Psoas muscle (tissue), 7 donors: ENCODE measurements at regions not wholly inside any gene's neighbourhood (a gene's known extent, or its start where the extent isn't known, plus 50 kb on each side); places are given as distances from the start of the nearest gene placed in this dataset.

Experiments
- ATAC-seq, 4 donors: fragments of 200-7000 bp; cut with Tn5 transposase; one replicate each; pipeline ENCODE4 v1.9.1; 2020; ENCODE audit warnings: moderate library complexity in 3 of 4, mild to moderate bottlenecking in 2 of 4
- DNase-seq, 2 donors: peaks; one replicate each; pipeline ENCODE4 v3.0.0-alpha.2; 2020
- H3K27ac ChIP-seq: fragments of 200-600 bp; one replicate; pipeline ENCODE4 v1.8.0; 2022
- H3K27me3 ChIP-seq, 3 donors: fragments of 200-600 bp in 1 of 3; one replicate each; pipeline versions ENCODE4 v1.6.1 to v1.8.0; 2013 to 2022; ENCODE audit warnings: low read length in 2 of 3, mild to moderate bottlenecking in 2 of 3, moderate library complexity in 1 of 3; ENCODE audit not compliant: insufficient read depth in 3 of 3
- H3K36me3 ChIP-seq, 2 donors: fragments of 200-600 bp in 1 of 2; one replicate each; pipeline versions ENCODE4 v1.6.1 to v1.8.0; 2013 to 2022; ENCODE audit warnings: low read depth in 1 of 2, mild to moderate bottlenecking in 1 of 2, moderate library complexity in 1 of 2; ENCODE audit not compliant: insufficient read depth in 1 of 2
- H3K4me1 ChIP-seq: fragments of 200-600 bp; one replicate; pipeline ENCODE4 v1.8.0; 2022
- H3K4me3 ChIP-seq: fragments of 200-600 bp; one replicate; pipeline ENCODE4 v1.8.0; 2022; ENCODE audit warnings: mild to moderate bottlenecking
- H3K9me3 ChIP-seq: fragments of 200-600 bp; one replicate; pipeline ENCODE4 v1.8.0; 2022
- CTCF ChIP-seq: fragments of 200-600 bp; IDR thresholded peaks from one replicate; pipeline ENCODE4 v1.8.0; 2022; ENCODE audit warnings: antibody characterized with exemption
- WGBS, 3 donors: extraction: QIAGEN DNeasy Blood & Tissue Kit; methylation state at CpG; one replicate each; pipeline versions ENCODE4 v1.1.6 to v1.1.7; 2013; 5-methylcytosine and 5-hydroxymethylcytosine counted together
- intact Hi-C, 2 donors: fragments of 100-400 bp; cut with DNase I; formaldehyde crosslinking; loops; one replicate each; pipeline versions ENCODE4 v1.11.0 to v1.14.2; 2022
- donor health status: healthy with polysubstance abuse.
- donor health status: DM: no; HTN: no; CAD: no; lungs with moderate emphysema.
- donor health status: Bipolar disorder and iron deficiency.
- donor health status: healthy.
- donor health status: DM: yes; HTN: yes; CAD: no.
- donor health status: DM: no; HTN: no; CAD: no.
- donor health status: DM: yes; HTN: yes; CAD: no.

DNA sequence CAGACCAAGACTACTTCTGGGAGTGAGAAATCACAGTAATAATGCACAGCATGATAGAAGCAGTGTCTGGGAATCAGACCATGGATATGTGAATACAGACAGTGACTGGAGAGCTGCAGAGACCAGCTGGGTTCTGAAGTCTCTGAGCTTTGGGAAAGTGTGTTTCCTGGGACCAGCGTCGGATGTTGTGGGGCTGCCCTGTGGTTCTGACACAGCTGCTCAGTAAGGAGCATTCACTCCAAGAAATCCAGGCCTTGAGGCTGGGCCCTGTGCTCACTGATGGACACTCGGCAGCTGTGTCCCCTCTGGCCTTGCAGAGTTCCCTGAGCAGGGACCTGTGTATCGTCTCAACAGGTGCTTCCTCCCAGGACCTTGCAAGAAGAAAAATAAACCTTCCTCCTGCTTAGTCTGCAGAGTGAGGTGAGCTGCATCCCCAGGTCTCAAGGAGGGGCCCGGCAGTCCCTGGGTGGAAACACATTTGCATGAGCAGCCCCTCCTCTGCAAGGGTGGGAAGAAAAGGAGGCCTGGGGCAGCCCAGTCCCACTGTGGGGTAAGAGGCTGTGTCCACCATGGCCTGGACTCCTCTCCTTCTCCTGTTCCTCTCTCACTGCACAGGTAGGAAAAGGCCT, 107.9 kb downstream of the VPREB1 start:
- Histone ChIP-seq H3K9me3 (no peaks in the 10 kb centered on the region), H3K4me3 (no peak overlapping the region), H3K4me1 (no peaks in the 10 kb centered on the region), H3K36me3 (no peaks in the 10 kb centered on the region), H3K27ac (no peak overlapping the region), H3K27me3 (peaks cover 0 to 28% (median 5%) of the 10 kb centered on the region in 3 donors)
- no peak for ATAC-seq
- no peak for DNase-seq
- intact Hi-C loops = loop anchor here in 1 of 2 donors (5.0 kb wide), 1 partner anchor 45 kb away; no protein-coding TSS in a partner anchor
- 19 to 39% (median 29%) methylated on average over 3 to 5 of the region's 5 CpGs for WGBS, 3 donors
- TF ChIP-seq CTCF = no peak

DNA sequence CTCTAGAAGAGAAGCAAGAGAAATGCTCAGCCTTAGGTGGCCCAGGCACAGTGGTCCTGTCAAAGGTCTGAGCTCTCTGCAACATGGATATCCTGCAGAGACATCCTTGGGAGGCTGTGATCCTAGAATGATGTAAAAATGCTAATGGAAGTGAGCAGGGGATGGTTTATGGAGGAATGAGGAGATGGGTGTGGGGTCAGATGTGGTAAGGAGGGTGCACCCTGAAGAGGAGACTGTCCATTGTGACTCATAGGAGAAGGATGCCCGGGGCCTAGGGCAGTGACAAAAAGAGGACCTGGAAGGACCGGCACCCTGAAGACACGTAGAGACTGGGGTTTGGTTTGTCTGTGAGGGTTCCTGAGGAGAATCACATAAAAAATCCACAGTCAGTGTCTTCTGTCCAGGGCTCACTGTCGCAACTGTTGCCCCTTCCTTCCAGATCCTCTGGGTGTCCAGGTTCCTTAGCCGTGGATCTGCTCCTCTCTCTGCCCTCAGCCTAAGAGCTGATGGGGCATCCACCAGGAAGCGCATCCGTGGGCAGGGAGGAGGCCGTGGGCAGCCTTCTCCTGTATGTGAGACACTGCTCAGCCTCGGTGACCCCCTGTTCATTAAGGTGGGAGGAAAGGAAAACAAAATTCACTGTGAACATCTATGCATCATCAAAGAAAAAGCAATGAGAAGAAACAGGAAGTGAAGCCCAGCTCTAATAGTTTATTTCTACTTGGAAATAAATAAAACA, 110.7 kb downstream of the VPREB1 start:
- Histone ChIP-seq H3K27ac (no peak overlapping the region), H3K4me3 (no peak overlapping the region), H3K9me3 (no peaks in the 10 kb centered on the region), H3K4me1 (no peaks in the 10 kb centered on the region), H3K36me3 (no peaks in the 10 kb centered on the region), H3K27me3 (peaks cover 0 to 16% (median 3%) of the 10 kb centered on the region in 3 donors)
- WGBS, 3 donors = 78 to 84% (median 81%) methylated on average over 9 of the region's 9 CpGs
- DNase-seq = no peak
- ATAC-seq = no peak
- TF ChIP-seq CTCF = no peak
- intact Hi-C loops = no loop called here

GRCh38 chr22:22357024-22357883, 112.7 kb downstream of the VPREB1 start:
- WGBS, 3 donors = 12 to 17% (median 15%) methylated on average over 12 to 14 of the region's 14 CpGs
- Histone ChIP-seq H3K9me3 (no peaks in the 10 kb centered on the region), H3K4me3 (no peak overlapping the region), H3K4me1 (no peaks in the 10 kb centered on the region), H3K27ac (no peak overlapping the region), H3K36me3 (no peaks in the 10 kb centered on the region), H3K27me3 (peaks cover 0 to 20% (median 3%) of the 10 kb centered on the region in 3 donors)
- peak; percentile 55 to 80 for DNase-seq
- intact Hi-C loops = no loop called here
- peak; percentile 38 for TF ChIP-seq CTCF
- peak; percentile 49 to 76 (median 68) for ATAC-seq

DNA sequence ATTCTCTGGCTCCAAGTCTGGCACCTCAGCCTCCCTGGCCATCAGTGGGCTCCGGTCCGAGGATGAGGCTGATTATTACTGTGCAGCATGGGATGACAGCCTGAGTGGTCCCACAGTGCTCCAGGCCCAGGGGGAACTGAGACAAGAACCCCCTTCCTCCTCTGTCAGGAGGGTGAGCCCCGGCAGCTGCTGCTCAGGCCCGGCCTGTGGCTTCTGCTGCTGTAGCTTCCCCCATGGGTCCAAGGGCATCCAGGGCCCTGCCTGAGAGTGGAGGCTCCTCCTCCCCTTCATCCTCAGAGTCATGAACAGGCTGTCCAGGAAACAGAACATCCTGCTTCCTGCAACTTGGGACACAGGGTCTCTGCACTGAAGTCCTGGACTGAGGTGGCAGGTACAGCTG, 113.6 kb downstream of the VPREB1 start:
- 57 to 89% (median 70%) methylated on average over 3 to 4 of the region's 4 CpGs for WGBS, 3 donors
- Histone ChIP-seq H3K36me3 (no peaks in the 10 kb centered on the region), H3K4me1 (no peaks in the 10 kb centered on the region), H3K27ac (no peak overlapping the region), H3K4me3 (no peak overlapping the region), H3K9me3 (no peaks in the 10 kb centered on the region), H3K27me3 (peaks cover 0 to 23% (median 3%) of the 10 kb centered on the region in 3 donors)
- no peak for ATAC-seq
- no peak for DNase-seq
- intact Hi-C loops = no loop called here
- no peak for TF ChIP-seq CTCF
